ENCODE measurements at regions not wholly inside any gene's neighbourhood (a gene's known extent, or its start where the extent isn't known, plus 50 kb on each side); places are given as distances from the start of the nearest gene placed in this dataset.
A peak's percentile ranks its signal among the peaks of the same experiment; 100 is the strongest.
"Not testable (repeated sequence)": the region's sequence is repeated elsewhere in the genome, so short reads cannot be mapped to it uniquely, and the experiment has no call there.

DNA sequence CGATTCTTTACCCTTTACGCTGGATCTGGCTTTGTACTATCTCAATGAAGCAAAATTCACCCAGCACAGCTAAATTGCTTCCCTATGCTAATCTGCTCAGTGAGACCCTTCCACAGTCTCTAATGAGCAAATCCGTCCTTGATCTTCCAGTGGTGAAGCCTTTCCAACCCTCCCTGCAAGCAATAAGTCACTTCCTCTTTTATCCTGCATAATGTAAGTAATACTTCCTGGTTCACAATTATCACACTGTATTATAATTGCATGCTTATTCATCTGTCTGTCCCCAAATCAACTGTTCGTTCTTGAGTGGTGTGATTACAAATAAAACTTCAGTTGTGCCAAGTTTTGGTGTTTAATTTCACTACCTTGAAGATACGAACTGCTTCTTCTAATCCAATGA, 404.0 kb downstream of the ADCYAP1 start:
- Histone ChIP-seq H3K4me2 (ENCODE audit: insufficient read depth, low read length) (no peak overlapping the region), H3K27ac (ENCODE audit: low read depth, low read length) (no peak overlapping the region), H3K9me3 (ENCODE audit: low read depth, low read length) (peaks cover 2% of the 10 kb centered on the region), H2AFZ (ENCODE audit: low read length) (no peak overlapping the region), H3K27me3 (ENCODE audit: insufficient read depth, low read length) (no peaks in the 10 kb centered on the region), H3K4me1 (ENCODE audit: insufficient read depth, low read length) (no peaks in the 10 kb centered on the region), H3K79me2 (ENCODE audit: insufficient read depth, low read length) (no peaks in the 10 kb centered on the region), H3K4me3 (ENCODE audit: insufficient read depth, low read length) (no peak overlapping the region), H3K36me3 (ENCODE audit: insufficient read depth, low read length) (no peaks in the 10 kb centered on the region), H4K20me1 (ENCODE audit: insufficient read depth, low read length) (no peaks in the 10 kb centered on the region)
- TF ChIP-seq, protein P1, sequence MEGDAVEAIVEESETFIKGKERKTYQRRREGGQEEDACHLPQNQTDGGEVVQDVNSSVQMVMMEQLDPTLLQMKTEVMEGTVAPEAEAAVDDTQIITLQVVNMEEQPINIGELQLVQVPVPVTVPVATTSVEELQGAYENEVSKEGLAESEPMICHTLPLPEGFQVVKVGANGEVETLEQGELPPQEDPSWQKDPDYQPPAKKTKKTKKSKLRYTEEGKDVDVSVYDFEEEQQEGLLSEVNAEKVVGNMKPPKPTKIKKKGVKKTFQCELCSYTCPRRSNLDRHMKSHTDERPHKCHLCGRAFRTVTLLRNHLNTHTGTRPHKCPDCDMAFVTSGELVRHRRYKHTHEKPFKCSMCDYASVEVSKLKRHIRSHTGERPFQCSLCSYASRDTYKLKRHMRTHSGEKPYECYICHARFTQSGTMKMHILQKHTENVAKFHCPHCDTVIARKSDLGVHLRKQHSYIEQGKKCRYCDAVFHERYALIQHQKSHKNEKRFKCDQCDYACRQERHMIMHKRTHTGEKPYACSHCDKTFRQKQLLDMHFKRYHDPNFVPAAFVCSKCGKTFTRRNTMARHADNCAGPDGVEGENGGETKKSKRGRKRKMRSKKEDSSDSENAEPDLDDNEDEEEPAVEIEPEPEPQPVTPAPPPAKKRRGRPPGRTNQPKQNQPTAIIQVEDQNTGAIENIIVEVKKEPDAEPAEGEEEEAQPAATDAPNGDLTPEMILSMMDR (IDR thresholded peaks at IDR 0.05; ENCODE audit: extremely low read depth, low read depth, low read length) = no peak
- peak; percentile 10 for DNase-seq (ENCODE audit: insufficient read length, low spot score, missing footprints)

DNA sequence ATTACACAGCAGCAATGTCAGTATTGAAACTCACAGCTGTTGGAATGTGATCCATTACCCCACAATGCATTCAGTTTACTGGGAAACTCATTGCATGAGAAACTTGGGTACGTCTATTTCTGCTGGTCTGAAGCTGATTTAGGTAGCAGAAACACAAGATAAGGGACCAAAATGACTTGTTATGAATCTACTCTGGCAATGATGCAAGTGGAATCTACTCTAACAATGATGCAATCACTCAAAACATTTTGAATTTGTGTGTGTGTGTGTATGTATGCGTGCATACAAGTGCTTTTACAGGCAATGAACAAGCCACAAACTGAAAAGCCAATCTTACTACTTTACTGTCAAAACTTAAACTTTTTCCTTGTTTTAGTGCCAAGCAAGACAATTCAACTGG, 406.7 kb downstream of the ADCYAP1 start:
- Histone ChIP-seq H2AFZ (ENCODE audit: low read length) (no peak overlapping the region), H3K36me3 (ENCODE audit: insufficient read depth, low read length) (no peaks in the 10 kb centered on the region), H4K20me1 (ENCODE audit: insufficient read depth, low read length) (no peaks in the 10 kb centered on the region), H3K9me3 (ENCODE audit: low read depth, low read length) (no peaks in the 10 kb centered on the region), H3K27ac (ENCODE audit: low read depth, low read length) (no peak overlapping the region), H3K4me1 (ENCODE audit: insufficient read depth, low read length) (no peaks in the 10 kb centered on the region), H3K4me2 (ENCODE audit: insufficient read depth, low read length) (no peak overlapping the region), H3K4me3 (ENCODE audit: insufficient read depth, low read length) (no peak overlapping the region), H3K27me3 (ENCODE audit: insufficient read depth, low read length) (no peaks in the 10 kb centered on the region), H3K79me2 (ENCODE audit: insufficient read depth, low read length) (no peaks in the 10 kb centered on the region)
- TF ChIP-seq, protein P1 (IDR thresholded peaks at IDR 0.05; ENCODE audit: extremely low read depth, low read depth, low read length) = no peak
- DNase-seq (ENCODE audit: insufficient read length, low spot score, missing footprints) = no peak

DNA sequence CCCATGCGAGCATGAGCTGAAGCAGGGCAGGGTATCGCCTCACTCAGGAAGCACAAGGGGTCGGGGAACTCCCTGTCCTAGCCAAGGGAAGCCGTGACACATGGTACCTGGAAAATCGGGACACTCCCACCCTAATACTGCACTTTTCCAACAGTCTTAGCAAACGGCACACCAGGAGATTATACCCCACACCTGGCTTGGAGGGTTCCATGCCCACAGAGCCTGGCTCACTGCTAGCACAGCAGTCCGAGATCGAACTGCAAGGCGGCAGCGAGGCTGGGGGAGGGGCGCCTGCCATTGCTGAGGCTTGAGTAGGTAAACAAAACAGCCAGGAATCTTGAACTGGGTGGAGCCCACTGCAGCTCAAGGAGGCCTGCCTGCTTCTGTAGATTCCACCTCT, 430.7 kb downstream of the ADCYAP1 start:
- not testable (repeated sequence) for DNase-seq (ENCODE audit: insufficient read length, low spot score, missing footprints); H2AFZ ChIP-seq (ENCODE audit: low read length); H3K4me1 ChIP-seq (ENCODE audit: insufficient read depth, low read length); H3K9me3 ChIP-seq (ENCODE audit: low read depth, low read length); H4K20me1 ChIP-seq (ENCODE audit: insufficient read depth, low read length); H3K27ac ChIP-seq (ENCODE audit: low read depth, low read length); H3K79me2 ChIP-seq (ENCODE audit: insufficient read depth, low read length); H3K36me3 ChIP-seq (ENCODE audit: insufficient read depth, low read length); H3K27me3 ChIP-seq (ENCODE audit: insufficient read depth, low read length); H3K4me2 ChIP-seq (ENCODE audit: insufficient read depth, low read length); H3K4me3 ChIP-seq (ENCODE audit: insufficient read depth, low read length)

DNA sequence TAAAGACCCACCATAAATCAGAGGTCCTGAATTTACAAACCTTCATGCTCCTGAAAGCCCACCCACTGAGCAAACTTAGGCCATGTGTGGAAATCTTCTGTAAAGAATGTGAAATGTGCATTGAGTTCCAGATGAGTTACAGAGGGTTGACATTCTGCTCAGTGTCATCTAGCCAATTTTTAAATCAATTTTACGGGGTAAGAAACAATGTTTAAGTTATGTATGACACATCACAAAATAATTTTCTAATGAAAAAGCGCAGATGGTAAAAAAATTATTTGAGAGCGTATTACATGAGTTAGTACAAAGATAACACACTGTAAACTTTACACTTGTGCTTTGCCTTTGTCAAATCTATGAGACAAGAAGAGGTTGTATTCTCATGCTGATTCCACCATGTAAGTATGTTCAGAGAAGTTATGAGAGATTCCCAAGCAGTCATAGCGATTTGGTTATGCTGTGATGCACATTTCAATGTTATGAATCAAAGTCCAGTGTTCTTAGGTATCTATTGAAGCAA, 446.3 kb downstream of the ADCYAP1 start:
- Histone ChIP-seq H3K79me2 (ENCODE audit: insufficient read depth, low read length) (no peaks in the 10 kb centered on the region), H3K27ac (ENCODE audit: low read depth, low read length) (no peak overlapping the region), H3K4me3 (ENCODE audit: insufficient read depth, low read length) (no peak overlapping the region), H4K20me1 (ENCODE audit: insufficient read depth, low read length) (no peaks in the 10 kb centered on the region), H3K27me3 (ENCODE audit: insufficient read depth, low read length) (no peaks in the 10 kb centered on the region), H3K4me2 (ENCODE audit: insufficient read depth, low read length) (no peak overlapping the region), H3K4me1 (ENCODE audit: insufficient read depth, low read length) (no peaks in the 10 kb centered on the region), H3K36me3 (ENCODE audit: insufficient read depth, low read length) (no peaks in the 10 kb centered on the region), H2AFZ (ENCODE audit: low read length) (no peak overlapping the region), H3K9me3 (ENCODE audit: low read depth, low read length) (peaks cover 1% of the 10 kb centered on the region)
- TF ChIP-seq, protein P1 (IDR thresholded peaks at IDR 0.05; ENCODE audit: extremely low read depth, low read depth, low read length) = no peak
- no peak for DNase-seq (ENCODE audit: insufficient read length, low spot score, missing footprints)

All from osteoblast (primary cell).